NCI-H526 treated with DMSO at 0.1 percent for 48 hours (cell line): ENCODE measurements at regions not wholly inside any gene's neighbourhood (a gene's known extent, or its start where the extent isn't known, plus 50 kb on each side); places are given as distances from the start of the nearest gene placed in this dataset.
"Not testable (repeated sequence)": the region's sequence is repeated elsewhere in the genome, so short reads cannot be mapped to it uniquely, and the experiment has no call there.

Experiments used
- DNase-seq: peaks from one replicate; lab custom pipeline; 2025; lab: John Stamatoyannopoulos, UW

GRCh38 chr11:112649856-112650255, 311.4 kb upstream of the NCAM1 start:
- no peak for DNase-seq

GRCh38 chr11:112650527-112650926, 310.7 kb upstream of the NCAM1 start:
- DNase-seq = peak; percentile 88

GRCh38 chr11:112651386-112651785, 309.8 kb upstream of the NCAM1 start:
- peak; percentile 26 for DNase-seq

- no peak for DNase-seq
Observed at GRCh38 chr11:112652786-112653390, 308.3 kb upstream of the NCAM1 start.

- no peak for DNase-seq
Observed at GRCh38 chr11:112655371-112655770, 305.8 kb upstream of the NCAM1 start.

GRCh38 chr11:112656772-112657428, 304.3 kb upstream of the NCAM1 start:
- no peak for DNase-seq

- no peak for DNase-seq
Observed at GRCh38 chr11:112658431-112658878, 302.8 kb upstream of the NCAM1 start.

GRCh38 chr11:112661146-112661545, 300.1 kb upstream of the NCAM1 start:
- no peak for DNase-seq

GRCh38 chr11:112661571-112661970, 299.6 kb upstream of the NCAM1 start:
- DNase-seq = no peak

- DNase-seq = no peak
Observed at GRCh38 chr11:112662554-112662953, 298.7 kb upstream of the NCAM1 start.

- no peak for DNase-seq
Observed at GRCh38 chr11:112663947-112664634, 297.1 kb upstream of the NCAM1 start.

GRCh38 chr11:112665291-112665690, 295.9 kb upstream of the NCAM1 start:
- DNase-seq = no peak

- DNase-seq = no peak
Observed at GRCh38 chr11:112666253-112666652, 295.0 kb upstream of the NCAM1 start.

- DNase-seq = no peak
Observed at GRCh38 chr11:112670806-112671570, 290.2 kb upstream of the NCAM1 start.

GRCh38 chr11:112673401-112673800, 287.8 kb upstream of the NCAM1 start:
- not testable (repeated sequence) for DNase-seq

GRCh38 chr11:112685111-112685510, 276.1 kb upstream of the NCAM1 start:
- DNase-seq = no peak

GRCh38 chr11:112689851-112690250, 271.4 kb upstream of the NCAM1 start:
- no peak for DNase-seq

GRCh38 chr11:112693781-112694180, 267.4 kb upstream of the NCAM1 start:
- no peak for DNase-seq

- no peak for DNase-seq
Observed at GRCh38 chr11:112694245-112694644, 267.0 kb upstream of the NCAM1 start.

GRCh38 chr11:112694813-112695212, 266.4 kb upstream of the NCAM1 start:
- no peak for DNase-seq

GRCh38 chr11:112697391-112698178, 263.6 kb upstream of the NCAM1 start:
- peak; percentile 64 for DNase-seq

GRCh38 chr11:112705148-112705547, 256.1 kb upstream of the NCAM1 start:
- DNase-seq = no peak
